IPS-NIHi11 (cell line): ENCODE measurements at regions not wholly inside any gene's neighbourhood (a gene's known extent, or its start where the extent isn't known, plus 50 kb on each side); places are given as distances from the start of the nearest gene placed in this dataset.
"Not testable (repeated sequence)": the region's sequence is repeated elsewhere in the genome, so short reads cannot be mapped to it uniquely, and the experiment has no call there.

Experiments
- DNase-seq: peaks from one replicate; pipeline ENCODE4 v3.0.0; 2012; ENCODE audit warnings: mixed read lengths, low spot score

DNA sequence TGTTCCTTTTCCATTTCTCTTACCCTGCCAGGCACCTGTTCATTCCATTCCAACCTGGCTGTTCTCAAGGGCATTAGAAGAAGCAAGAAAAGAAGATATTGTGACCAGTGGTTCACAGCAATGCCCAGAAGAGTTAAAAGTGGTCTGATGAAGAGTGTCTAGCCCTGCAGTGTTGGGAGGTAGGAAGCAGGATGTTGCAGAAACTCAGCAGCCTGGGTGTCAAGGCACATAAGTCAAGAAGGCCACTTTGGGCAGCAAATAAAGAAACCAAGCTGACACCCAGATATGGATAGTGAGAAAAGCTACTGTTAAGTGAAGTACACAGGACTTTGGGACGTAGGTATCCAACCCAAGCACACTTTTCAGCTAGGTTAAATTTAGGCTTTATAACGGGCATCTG lies 199.9 kb upstream of the SATB1 start:
- DNase-seq, result no peak

DNA sequence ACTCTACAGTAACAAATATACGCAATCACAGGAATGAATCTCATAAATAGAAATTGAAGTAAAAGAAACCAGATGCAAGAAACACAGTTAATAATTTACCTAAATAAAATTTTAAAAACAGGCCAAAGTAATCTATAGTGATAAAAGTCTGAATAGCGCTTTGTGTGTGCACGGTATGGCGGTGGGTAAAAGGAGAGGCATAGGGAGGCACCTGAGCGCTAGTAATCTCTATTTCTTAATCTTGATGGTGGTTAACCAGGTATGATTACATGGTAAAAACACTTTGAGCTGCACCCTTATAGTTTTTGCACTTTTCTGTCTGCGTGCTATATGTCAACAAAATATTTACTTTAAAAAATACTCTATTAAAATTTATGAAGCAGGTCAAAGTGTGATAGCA lies 198.1 kb upstream of the SATB1 start:
- DNase-seq, result no peak

DNA sequence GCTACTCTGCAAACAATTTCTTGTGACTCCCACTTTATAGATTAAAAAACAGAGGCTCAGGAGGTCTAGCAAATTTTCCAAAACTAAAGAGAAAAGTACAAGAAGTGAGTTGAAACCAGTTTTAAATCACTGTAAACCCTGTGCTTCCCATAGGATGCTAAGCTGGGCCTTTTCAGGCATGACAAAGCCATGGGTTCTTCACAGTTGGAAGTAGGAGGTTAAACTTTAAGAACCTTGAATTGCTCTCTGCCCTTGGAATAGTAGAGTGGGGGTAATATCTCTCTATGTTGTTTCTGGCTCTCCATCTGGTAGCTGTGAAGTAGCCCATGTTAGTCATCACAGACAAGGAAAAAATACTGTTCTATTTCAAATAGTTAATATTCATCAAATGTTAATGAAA lies 193.6 kb upstream of the SATB1 start:
- peak; percentile 34 for DNase-seq

DNA sequence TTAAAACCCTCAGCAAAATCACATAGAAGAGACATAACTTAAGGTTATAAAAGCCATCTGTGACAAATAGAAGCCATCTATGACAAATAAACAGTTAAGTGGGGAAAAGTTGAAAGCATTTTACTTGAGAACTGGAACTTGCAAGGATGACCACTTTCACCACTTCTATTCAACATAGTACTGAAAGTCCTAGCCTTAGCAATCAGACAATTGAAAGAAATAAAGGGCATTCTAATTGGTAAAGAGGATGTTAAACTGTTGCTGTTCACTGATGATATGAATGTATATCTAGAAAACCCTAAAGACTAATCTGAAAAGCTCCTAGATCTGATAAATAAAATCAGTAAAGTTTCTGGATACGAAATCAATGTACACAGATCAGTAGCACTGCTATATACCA lies 186.9 kb upstream of the SATB1 start:
- DNase-seq, result no peak

DNA sequence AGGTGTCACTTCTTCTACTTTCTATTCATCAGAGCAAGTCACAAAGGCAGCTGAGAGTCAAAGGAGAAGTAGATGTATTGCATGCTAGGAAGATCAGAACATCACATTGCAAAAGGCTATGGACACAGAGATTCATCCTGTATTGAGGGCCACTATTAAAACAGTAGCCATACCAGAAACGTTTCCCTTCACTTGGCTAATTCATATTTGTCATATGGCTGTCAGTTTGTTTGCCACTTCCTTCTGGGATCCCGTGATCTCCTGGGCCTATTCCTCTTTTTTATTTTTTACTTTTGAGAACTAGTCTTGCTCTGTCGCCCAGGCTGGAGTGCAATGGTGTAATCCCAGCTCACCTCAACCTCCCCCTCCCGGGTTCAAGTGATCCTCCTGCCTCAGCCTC lies 184.0 kb upstream of the SATB1 start:
- DNase-seq, result no peak

DNA sequence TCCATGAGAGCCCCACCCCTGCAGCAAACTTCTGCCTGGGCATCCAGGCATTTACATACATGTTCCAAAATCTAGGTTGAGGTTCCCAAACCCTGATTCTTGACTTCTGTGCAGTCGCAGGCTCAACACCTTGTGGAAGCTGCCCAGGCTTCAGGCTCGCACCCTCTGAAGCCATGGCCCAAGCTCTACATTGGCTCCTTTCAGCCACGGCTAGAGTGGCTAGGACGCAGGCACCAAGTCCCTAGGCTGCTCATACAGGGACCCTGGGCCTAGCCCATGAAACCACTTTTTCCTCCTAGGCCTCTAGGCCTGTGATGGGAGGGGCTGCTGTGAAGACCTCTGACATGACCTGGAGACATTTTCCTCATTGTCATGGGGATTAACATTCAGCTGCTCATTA lies 172.8 kb upstream of the SATB1 start:
- DNase-seq, result no peak

DNA sequence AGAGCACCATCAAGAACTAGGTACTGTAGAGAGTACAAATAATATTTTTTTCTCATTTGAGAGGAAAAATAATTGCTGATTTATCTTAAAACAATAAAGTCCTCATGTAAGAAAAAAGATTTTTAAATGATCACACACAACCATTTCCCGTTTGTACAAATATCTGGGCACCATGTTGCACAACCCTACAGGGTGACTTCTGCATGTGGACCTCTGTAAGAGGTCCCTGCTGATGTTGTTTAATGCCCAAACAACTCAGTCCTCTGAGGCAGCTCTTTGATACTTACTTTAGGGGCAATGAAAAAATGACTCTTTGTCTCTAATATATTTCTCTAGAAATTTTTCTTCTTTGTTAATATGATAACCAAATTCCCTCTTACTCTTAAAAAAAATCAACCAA lies 168.1 kb upstream of the SATB1 start:
- no peak for DNase-seq

DNA sequence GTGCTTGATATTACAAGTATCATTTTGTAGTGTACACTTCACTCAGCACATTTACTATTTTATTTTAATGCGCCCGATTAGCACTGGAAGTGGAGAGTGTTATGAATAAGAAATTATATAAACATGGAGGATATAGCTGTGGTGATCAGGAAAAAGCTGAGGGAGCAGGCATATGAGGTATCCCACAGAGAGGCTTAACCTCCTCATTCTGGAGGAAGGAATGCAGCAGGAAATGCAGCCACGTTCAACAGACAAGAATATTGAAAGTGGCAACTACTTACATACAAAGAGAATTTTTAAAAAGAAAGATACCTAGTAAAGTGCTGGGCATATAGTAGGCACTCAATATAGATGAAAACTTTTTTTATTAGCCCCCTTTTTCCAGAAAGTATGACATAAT lies 166.0 kb upstream of the SATB1 start:
- DNase-seq, result peak; percentile 19

DNA sequence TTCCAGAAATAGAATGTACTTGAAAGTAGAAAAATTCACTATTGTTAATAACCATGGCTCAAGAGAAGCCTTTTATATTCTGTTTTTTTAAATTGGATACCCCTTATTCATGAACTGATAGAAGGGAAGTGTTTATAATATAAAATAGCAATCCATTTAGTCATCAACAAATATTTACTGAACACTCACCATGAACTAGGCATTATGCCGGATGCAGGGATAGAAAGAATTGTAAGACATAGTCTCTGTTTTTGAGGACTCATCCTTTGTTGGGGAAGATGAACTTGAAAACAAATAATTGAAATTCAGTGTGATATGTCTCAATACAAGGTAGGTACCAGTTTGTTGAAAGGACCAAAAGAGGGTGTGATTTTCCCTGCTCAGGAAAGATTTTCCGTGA lies 160.9 kb upstream of the SATB1 start:
- DNase-seq, result no peak

DNA sequence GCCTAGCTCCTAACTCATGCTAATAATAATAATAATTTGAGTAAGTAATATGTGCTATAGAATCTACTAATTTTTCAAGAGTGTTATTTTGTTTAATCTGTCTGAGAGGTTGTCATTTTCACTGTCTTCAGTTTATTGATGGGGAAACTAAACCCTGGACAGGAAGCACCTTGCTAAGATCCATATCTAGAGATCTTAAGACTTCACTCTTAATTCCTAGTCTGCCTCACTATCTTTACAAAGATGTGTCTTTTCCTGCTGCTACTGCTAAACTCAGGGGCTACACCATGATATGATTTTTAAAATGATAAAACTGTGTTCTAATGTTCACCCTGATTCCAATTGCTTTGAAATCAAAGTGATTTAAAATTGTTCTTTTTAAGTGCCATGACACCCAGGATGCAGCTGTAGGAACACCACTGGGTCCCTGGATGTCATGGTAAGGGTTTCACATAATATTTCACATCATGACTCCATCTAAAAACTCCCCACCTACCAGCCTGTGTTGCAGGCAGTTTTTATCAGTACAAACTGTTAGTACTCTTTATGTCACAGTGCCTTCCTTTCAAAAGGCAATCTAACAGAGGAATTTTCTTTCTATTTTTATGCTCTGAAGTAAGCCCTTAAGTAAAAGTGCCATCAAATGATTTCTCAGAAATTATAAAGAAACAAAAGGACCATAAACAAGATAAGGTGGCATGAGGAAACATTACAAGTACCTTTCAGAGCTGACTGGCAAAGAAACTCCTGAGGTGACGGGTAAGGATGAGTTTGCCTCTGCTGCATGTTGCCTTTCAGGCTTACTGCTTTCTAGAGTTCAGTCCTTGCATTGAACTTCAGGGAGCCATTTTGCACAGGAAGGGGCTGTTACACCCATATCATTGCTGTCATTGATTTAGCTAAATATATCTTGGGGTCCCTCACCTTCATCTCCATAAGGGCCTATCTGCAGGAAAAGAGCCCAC lies 160.1 kb upstream of the SATB1 start:
- no peak for DNase-seq

DNA sequence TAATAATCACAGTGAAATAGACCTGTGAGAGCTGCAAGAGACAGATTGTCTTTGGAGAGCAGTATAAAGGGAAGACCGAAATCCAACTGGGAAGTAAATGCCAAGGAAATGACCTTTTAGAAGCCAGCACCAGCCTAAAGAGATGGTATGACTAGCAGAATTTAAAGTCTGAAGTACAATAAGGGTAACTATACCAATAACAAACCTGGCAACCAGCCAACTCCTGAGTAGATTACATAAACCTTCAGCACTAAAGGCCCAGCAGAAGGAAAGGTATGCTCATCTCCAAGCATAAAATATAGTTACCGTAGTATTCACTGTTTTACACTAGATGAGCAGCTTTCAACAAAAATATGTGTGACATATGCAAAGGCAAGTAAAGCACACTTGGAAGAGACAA lies 155.1 kb upstream of the SATB1 start:
- no peak for DNase-seq

DNA sequence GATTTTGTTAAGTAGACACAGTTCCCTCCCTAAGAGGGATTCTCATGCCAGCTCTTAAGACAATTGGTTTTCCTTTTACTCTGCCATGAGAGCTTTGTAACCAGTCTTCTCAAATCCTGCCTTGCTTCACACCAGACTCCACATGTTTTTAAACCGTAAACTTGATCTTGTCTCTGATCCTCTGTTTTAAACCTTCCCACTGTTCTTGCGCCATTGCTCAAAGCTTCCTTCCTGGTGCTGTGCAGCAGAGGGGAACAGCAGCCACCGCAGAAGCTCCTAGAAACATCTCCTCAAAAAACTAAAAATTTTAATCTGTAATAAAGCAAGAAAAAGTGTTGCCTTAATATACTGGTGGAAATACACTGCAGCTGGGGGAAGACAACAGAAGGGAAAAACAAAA lies 154.5 kb upstream of the SATB1 start:
- no peak for DNase-seq

DNA sequence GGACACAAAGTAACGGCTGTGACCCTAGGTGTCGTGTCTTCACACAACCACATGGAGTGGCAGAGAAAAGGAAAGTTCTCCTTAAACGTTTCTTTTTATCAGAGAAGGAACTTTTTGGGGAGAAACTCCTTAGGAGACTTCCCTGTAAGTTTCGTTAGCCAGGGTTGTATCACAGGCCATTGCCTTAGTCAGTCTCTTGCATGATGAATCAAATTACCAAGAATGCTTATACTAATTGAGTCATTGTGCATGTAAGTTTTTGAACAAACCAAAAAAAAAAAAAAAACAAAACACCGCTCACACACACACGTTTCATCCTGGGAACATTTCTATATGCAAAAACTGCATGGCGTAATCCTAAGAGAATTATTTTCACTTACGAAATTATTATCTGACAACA lies 150.4 kb upstream of the SATB1 start:
- DNase-seq, result no peak

DNA sequence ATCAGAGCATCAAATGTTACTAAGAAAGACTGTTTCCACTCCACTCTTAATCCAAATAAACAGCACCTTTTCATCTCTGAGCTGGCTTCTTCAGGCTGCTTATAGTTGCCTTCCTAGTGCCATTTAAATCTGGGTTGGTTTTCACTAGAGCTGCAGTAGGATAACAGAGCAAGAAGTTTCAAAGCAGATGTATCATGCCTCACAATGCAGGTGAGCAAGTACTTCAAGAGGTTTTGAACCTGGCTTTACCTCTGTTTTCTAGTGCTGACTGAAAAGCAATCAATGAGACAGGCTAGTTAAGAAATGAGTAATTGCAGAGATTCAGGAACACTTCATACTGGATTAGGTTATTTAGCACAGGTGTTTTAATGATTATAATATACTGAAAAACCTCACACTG lies 147.7 kb upstream of the SATB1 start:
- DNase-seq, result no peak

DNA sequence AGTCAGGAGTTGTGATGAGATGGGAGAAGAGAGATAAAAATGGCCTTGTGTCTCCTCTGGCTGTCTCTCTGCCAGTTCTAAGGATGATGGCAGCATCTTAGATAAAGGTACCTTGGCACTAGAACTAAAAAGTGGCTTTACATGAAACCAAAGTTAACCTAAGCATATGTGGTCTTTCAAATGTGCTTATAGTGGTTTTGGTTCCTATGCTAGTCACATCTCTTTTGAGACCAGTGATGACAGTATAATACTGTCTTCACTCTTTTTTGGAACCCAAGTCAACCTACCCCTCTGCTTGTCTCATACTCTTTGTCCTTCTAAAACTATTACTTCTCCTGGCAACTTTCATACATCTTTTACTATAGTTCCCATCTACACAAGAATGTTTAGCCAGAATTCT lies 142.2 kb upstream of the SATB1 start:
- DNase-seq, result no peak

DNA sequence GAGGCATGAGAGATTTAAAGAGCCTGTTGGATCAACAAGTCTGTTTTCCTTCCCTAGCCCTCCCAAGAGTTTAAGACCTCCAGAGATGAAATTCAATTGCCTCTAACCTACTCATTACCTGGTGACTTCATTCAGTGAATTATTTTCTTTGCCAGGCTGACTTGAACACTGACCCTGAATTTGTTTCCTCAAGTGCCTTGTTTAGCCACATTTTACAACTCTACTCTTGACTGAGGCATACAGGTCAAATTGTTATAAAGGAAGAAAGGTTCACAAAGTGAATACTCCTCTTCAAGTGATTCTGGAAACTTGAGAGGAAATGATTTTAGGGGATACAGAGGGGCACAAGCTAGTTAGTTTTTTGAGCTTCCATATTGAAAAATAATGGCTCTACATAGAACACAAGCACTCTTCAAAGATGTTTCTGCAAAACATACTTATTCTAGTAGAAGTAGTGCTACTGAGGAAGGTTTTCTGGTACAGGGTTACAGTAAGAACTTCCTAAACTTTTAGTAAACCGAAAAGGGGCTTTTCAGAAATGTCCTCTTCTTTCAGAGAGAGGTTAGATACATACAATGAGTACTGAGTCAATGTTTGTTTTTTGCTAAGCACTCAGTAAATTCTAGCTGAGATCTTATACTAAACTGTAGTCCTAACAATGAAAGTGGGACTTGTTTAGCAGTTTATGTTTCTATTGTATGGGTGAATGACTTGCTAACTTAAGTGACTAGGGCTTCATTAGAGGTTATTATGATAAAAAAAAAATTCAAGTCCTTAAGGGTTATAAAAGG lies 137.4 kb upstream of the SATB1 start:
- no peak for DNase-seq

DNA sequence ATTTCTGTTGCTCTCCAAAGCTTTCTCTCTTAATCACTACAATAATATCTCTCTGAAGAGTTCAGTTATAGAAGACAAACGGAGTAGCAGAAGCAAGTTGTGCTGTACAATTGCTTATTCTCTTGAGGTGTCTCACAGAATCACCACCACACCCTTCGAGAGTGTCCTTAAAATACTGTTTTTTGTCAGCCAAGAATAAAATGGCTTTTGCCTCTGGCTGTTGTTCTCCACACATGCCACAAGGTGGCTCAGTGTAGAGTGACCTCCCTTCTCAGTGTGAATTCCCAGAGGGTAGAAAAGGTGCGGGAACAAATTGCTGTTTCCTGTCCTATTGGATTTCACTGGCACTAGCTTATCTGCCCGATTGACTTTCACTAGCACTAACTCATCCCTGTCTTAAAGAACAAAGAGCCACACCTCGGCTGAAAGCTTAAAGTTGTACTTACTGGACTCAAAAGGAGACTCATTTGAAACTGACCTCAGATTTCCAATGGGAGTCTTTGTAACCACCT lies 134.2 kb upstream of the SATB1 start:
- peak; percentile 68 for DNase-seq

DNA sequence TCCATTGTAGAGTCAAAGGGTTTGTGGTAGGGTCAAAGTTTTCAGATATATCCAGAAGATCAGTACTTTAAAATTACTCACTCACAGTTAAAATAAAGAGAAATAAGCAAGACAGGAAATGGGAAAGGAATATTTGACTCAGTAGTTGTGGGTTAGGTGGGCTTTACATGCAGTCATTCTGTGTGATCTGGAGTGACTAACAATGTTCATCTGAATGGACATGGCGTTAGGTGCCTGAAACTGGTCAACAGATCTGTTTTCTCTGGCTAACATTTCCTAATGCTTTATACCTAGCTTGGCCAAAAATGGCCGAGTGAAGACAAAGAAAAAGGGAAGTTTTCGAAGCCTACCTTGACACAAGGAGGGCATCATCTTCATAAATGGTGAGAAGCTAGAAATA lies 133.4 kb upstream of the SATB1 start:
- no peak for DNase-seq

DNA sequence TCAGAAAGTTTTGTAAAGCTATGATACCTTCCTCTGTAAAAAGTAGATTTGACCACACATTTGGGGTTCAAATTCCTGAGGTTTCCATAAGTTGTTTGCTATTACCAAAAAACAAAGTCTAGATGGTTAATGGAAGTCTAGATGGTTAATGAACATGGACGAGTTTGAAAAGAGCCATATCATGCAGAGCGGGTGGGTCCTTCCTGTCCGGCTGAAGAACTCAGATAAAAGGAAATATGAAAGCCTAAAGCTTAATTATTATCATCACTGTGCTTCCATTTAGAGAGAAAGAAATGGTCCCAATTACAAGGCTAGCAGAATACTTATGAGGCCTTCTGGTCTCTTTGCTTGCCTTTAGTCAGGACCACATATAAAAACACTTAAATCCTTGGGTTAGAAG lies 132.1 kb upstream of the SATB1 start:
- DNase-seq, result no peak

DNA sequence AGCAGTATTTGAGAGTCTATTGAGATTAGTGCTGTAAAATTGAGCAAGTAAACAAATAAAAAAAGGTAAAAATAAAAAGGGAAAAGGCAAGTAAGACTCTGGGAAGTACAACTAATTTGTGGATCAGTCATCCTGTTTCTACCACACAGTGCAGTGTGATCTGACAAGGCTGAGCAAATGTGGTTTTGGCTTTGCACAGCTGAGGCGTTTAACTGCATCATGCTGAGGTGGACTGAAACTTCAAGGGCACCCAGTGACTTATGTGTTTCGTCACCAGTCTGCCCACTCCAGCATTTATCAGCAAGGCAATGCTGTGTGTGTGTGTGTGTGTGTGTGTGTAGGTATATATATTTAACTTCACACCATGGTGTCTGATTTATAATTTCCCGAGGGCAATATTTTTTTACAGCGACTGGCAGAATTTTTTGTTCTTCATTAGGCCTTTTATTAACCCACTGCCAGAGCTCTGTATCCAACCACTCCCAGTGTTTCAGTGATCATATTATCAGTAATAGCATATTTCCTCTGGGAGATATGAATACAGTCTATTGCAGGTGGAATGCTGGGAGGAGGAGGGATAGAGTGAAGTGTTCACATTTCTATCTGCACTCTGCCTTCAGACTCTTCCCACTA lies 131.5 kb upstream of the SATB1 start:
- DNase-seq, result no peak

DNA sequence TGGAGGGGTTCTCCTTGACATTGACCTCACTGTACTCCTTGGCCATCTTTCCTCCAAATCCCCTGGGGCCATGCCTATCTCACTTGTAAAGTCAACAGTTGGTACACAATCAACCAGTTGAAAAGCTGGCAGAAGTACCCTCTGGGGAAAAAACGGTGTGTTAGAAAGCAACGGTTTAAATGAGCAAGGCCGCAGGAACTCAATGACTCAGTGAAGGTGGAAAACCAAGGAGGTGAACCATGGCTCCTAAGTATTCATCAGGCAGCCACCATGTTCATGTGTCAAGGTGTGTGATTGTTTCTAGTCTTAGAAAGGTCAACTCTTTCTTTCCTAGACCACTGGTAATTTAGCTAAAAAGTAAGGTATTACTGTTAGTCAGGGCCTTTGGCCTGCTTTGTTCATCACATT lies 130.9 kb upstream of the SATB1 start:
- DNase-seq, result no peak

DNA sequence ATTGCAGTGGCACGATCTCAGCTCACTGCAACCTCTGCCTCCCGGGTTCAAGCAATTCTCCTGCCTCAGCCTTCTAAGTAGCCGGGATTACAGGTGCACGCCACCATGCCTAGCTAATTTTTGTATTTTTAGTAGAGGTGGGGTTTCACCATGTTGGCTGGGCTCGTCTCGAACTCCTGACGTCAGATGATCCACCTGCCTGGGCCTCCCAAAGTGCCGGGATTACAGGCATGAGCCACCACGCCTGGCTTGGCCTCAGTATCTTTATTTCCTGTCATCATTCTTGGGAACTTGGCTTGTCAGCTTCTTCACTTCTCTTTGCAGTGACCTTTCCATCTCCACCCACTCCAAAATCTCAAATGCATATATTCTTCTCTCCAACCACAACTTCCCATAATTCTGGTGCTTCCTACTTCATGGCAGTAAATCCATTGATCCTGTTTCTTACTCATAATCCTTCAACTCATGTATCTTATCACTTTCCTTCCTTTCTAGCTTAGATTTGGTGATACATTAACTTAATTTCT lies 127.5 kb upstream of the SATB1 start:
- not testable (repeated sequence) for DNase-seq
